Ovary (tissue), 7 donors: ENCODE measurements at regions not wholly inside any gene's neighbourhood (a gene's known extent, or its start where the extent isn't known, plus 50 kb on each side); places are given as distances from the start of the nearest gene placed in this dataset.

Experiments used
- DNase-seq, 5 donors: peaks; one replicate each; pipeline ENCODE4 v3.0.0-alpha.2; 2019 to 2020
- H3K27ac ChIP-seq, 2 donors: fragments of 200-600 bp; one replicate each; pipeline versions ENCODE4 v1.5.1 to v1.8.0; 2019 to 2022
- H3K27me3 ChIP-seq: fragments of 200-600 bp; one replicate; pipeline ENCODE4 v1.8.0; 2022
- H3K36me3 ChIP-seq: fragments of 200-600 bp; sonication (generic); one replicate; pipeline ENCODE4 v1.5.1; 2019
- H3K4me1 ChIP-seq: one replicate; pipeline ENCODE4 v1.8.1; 2013; ENCODE audit warnings: mild to moderate bottlenecking, moderate library complexity; ENCODE audit not compliant: insufficient read depth
- H3K4me3 ChIP-seq: fragments of 200-600 bp; sonication (generic); one replicate; pipeline ENCODE4 v1.5.1; 2017
- H3K9me3 ChIP-seq, 2 donors: fragments of 200-600 bp in 1 of 2; sonication (generic) in 1 of 2; one replicate each; pipeline versions ENCODE4 v1.5.1 to v1.8.1; 2013 to 2019; ENCODE audit warnings: mild to moderate bottlenecking in 1 of 2, moderate library complexity in 1 of 2
- EP300 ChIP-seq: sonication (generic); formaldehyde crosslinking; IDR thresholded peaks from one replicate; pipeline ENCODE4 v1.6.1; 2017; ENCODE audit warnings: antibody characterized with exemption
- POLR2A ChIP-seq: fragments of 450-650 bp; IDR thresholded peaks from one replicate; pipeline ENCODE4 v1.6.1; 2017; ENCODE audit warnings: antibody characterized with exemption, mild to moderate bottlenecking, moderate library complexity
- WGBS, 3 donors: extraction: QIAGEN DNeasy Blood & Tissue Kit in 1 of 3; methylation state at CpG; one replicate each; pipeline versions ENCODE4 v1.1.5 to v1.1.7; 2013 to 2017; 5-methylcytosine and 5-hydroxymethylcytosine counted together
- intact Hi-C, 4 donors: fragments of 100-400 bp; cut with DNase I; formaldehyde crosslinking; loops; one replicate each; pipeline versions ENCODE4 v1.11.0 to v1.15.1; 2022 to 2023
- TF ChIP-seq, protein P1 (sequence below), 3 donors: fragments of 450-650 bp in 2 of 3; fragments of 200-600 bp in 1 of 3; IDR thresholded peaks; one replicate each; pipeline versions ENCODE4 v1.5.1 to v1.8.0; 2016 to 2022; ENCODE audit warnings: antibody characterized with exemption in 3 of 3, mild to moderate bottlenecking in 1 of 3
- donor health status: DM: no; HTN: no; CAD: no; lungs with moderate emphysema.
- donor health status: DM: no; HTN: no; CAD: no.
- donor health status: Bipolar disorder and iron deficiency.
- donor health status: DM: no; HTN: no; CAD: no.
- donor health status: DM: yes; HTN: yes; CAD: no.

DNA sequence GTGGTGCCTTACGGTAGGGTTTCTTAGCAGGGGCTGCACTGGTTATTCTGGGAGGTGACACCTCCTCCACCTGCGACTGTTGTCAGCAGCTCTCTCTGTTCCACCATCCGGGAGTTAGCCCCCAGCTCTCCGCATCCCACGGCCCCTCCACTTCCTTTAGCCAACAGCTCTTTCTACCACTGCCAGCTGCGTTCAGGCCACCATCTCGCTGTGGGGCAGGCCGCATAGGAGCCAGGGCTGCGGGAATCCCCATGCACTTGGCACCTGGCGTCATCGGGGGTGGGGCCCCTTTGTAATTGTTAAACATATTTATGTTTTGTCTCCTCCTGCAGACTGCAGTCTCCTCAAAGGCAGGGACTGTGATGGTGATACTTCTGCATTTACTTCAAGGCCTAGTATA is 480.2 kb downstream of the SMARCA1 start:
- TF ChIP-seq POLR2A (no peak), EP300 (no peak)
- TF ChIP-seq, protein P1, sequence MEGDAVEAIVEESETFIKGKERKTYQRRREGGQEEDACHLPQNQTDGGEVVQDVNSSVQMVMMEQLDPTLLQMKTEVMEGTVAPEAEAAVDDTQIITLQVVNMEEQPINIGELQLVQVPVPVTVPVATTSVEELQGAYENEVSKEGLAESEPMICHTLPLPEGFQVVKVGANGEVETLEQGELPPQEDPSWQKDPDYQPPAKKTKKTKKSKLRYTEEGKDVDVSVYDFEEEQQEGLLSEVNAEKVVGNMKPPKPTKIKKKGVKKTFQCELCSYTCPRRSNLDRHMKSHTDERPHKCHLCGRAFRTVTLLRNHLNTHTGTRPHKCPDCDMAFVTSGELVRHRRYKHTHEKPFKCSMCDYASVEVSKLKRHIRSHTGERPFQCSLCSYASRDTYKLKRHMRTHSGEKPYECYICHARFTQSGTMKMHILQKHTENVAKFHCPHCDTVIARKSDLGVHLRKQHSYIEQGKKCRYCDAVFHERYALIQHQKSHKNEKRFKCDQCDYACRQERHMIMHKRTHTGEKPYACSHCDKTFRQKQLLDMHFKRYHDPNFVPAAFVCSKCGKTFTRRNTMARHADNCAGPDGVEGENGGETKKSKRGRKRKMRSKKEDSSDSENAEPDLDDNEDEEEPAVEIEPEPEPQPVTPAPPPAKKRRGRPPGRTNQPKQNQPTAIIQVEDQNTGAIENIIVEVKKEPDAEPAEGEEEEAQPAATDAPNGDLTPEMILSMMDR (IDR thresholded peaks at IDR 0.05) = no peak
- DNase-seq = no peak
- WGBS, 3 donors = 85 to 92% (median 92%) methylated on average over 11 of the region's 11 CpGs

DNA sequence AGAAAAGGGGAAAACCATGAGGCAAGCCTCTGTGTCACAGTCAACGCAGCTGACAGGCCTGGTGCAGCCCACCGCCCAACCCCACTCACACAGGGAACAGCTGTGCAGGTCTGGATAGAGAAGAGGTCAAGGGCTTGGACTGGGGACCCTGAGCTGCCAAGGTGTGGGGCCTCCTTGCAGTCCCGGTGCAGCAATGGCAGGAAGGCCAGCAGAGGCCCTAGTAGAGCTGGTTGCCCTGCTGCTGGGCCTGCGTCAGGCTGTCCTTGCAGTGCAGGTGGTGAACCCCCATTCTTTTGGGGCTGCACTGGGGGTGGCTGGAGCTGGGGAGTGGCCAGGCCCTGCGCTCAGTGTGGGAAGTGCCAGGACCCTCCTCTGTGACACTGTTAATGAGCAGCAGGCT is 482.0 kb downstream of the SMARCA1 start:
- intact Hi-C loops = no loop called here
- no peaks in the 10 kb centered on the region for H3K27me3 ChIP-seq
- no peak overlapping the region for H3K27ac ChIP-seq
- no peak for DNase-seq
- H3K4me3 ChIP-seq = no peak overlapping the region
- 60 to 74% (median 68%) methylated on average over 5 of the region's 5 CpGs for WGBS, 3 donors
- no peaks in the 10 kb centered on the region for H3K9me3 ChIP-seq
- H3K4me1 ChIP-seq = no peaks in the 10 kb centered on the region
- TF ChIP-seq POLR2A = no peak
- no peak for TF ChIP-seq EP300
- TF ChIP-seq, protein P1 (IDR thresholded peaks at IDR 0.05) = no peak
- no peaks in the 10 kb centered on the region for H3K36me3 ChIP-seq

More for the DNA sequence above, 480.2 kb downstream of the SMARCA1 start:
- H3K4me3 ChIP-seq = no peak overlapping the region
- H3K9me3 ChIP-seq = no peaks in the 10 kb centered on the region
- intact Hi-C loops = no loop called here
- no peaks in the 10 kb centered on the region for H3K36me3 ChIP-seq
- H3K27ac ChIP-seq = no peak overlapping the region
- H3K27me3 ChIP-seq = no peaks in the 10 kb centered on the region
- H3K4me1 ChIP-seq = no peaks in the 10 kb centered on the region

DNA sequence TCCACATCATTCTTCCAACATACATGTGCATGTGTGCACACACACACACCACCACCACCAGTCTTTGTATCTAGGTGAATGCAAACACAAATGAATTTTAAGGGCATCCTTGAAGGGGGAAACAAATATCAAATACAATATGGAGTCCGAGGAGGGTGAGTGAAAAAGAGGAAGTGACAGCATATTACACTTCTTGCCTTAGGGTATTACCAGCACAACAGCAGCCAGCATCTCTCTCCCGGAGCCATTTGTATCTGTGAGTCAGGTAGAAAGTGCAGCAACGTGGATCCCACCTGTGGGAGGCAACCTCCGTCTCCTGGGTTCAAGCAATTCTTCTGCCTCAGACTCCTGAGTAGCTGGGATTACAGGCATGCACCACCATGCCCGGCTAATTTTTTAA is 483.2 kb downstream of the SMARCA1 start:
- 63 to 75% (median 74%) methylated on average over 5 of the region's 5 CpGs for WGBS, 3 donors
- intact Hi-C loops = no loop called here

DNA sequence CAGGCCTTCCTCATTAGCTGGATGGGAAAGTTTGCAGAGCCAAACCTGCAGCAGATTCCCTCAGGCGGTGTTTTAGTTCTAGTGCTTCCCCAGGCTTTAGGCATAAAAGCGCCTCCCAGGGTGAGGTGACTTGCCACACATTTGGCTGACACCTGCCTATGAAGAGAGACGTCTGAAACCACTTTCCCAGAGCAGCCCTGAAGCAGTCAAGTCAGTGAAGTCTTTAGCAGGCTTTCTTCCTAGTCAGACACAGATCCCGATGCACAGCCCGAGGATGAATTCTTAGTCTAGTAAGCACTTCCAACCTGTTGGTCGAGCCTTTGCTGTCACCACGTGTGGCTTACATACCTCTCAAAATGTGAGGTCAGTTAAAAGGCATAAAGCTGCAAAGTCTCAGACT is 484.1 kb downstream of the SMARCA1 start:
- TF ChIP-seq, protein P1 (IDR thresholded peaks at IDR 0.05) = no peak
- TF ChIP-seq POLR2A (no peak), EP300 (no peak)

More for the DNA sequence above, 483.2 kb downstream of the SMARCA1 start:
- TF ChIP-seq, protein P1 (IDR thresholded peaks at IDR 0.05) = no peak
- TF ChIP-seq EP300 (no peak), POLR2A (no peak)
- Histone ChIP-seq H3K4me1 (no peaks in the 10 kb centered on the region), H3K27ac (no peak overlapping the region), H3K27me3 (no peaks in the 10 kb centered on the region), H3K4me3 (no peak overlapping the region), H3K36me3 (no peaks in the 10 kb centered on the region), H3K9me3 (no peaks in the 10 kb centered on the region)
- DNase-seq = no peak

More for the DNA sequence above, 484.1 kb downstream of the SMARCA1 start:
- WGBS, 3 donors = 58 to 62% (median 59%) methylated on average over 7 of the region's 7 CpGs
- intact Hi-C loops = no loop called here
- Histone ChIP-seq H3K27ac (no peak overlapping the region), H3K9me3 (no peaks in the 10 kb centered on the region), H3K27me3 (no peaks in the 10 kb centered on the region), H3K36me3 (no peaks in the 10 kb centered on the region), H3K4me3 (no peak overlapping the region), H3K4me1 (no peaks in the 10 kb centered on the region)
- DNase-seq = no peak
